GM12873 (cell line): ENCODE measurements at regions not wholly inside any gene's neighbourhood (a gene's known extent, or its start where the extent isn't known, plus 50 kb on each side); places are given as distances from the start of the nearest gene placed in this dataset.

Experiments
- CTCF ChIP-seq: IDR thresholded peaks from 2 replicates; pipeline ENCODE4 v1.5.1; 2012; ENCODE audit warnings: low read depth, mild to moderate bottlenecking, moderate library complexity, low read length, control low read depth; ENCODE audit not compliant: insufficient read depth; ENCODE audit errors: missing control alignments

DNA sequence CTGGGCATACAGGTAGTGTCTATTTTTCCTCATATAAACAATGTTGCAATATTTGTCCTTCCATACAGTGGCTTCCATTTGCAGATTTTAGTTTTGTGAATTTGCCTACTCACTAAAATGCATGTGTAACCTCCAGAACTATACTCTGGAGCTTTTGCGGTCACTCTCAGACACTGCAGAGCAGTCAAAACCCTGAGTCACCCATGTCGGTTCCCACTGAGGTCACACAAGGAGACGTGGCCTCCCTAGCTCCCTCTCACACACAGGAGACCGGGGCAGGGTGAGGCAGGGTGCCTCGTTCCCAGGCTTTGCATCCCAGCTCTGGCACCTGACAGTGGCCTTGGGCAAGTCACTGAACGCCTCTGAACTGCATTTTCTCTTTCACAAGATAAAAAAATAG lies 55.5 kb upstream of the ZNF354A start:
- no peak for TF ChIP-seq CTCF

DNA sequence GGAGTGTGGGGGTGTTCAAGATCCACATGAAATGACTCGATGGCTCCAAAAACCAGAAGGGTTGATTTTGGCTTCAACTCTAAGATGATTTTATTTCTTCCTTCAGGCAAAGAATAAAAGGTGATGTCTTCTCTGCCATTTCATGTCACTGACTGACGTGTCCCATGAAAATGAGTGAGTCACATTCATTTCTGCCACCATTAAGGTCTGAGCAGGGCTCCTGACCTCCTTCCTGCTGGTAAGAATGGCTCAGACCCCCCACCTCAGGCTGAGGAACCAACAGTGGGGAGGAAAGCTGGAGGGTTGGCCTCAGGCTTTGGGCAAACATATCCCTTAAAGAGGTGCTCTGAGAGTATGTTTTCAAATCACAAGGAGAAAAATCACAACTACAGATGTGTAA lies 53.9 kb upstream of the ZNF354A start:
- no peak for TF ChIP-seq CTCF

- TF ChIP-seq CTCF = no peak
These were observed 51.5 kb upstream of the ZNF354A start for GRCh38 chr5:178781936-178782335.

DNA sequence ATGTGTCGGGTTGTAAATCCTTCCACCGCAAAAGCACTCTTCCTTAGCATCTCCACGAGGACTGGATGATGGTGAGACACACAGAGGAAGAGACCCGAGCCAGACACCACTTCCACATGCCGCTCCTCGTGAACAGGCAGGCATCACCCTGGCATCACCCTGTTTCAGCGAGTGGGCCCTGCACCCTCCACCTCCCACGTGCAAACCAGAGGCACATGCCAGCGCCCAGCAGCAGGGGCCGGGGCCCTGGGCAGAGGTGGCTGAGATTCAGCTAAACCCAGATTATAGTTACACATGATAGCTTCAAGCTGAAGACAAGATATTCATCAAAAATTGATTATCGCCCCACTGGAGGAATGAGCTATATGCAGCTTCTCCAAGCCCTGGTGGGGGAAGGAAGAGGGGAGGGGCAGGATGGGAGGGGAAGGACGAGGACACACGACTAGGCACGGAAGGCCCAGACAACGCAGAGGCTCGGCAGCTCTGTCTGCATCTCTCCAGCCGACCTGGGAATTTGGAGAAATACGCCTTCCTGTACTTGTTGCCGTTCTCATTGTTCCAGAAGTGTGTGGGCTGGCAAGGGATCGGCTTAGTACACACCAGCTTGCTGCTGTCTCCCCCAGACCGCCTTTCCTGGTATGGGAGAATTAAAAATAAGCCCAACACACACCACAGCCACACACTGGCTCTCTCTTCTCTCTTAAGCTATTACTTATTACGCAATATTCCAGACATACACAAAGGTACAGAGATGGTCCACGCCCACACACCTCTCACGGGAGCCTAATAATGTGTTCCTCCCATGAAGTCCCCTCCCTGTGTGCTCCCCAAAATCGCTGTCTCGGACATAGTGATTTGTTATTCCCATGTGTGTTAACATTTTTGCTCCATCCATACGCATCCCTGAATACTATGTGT lies 50.4 kb upstream of the ZNF354A start:
- no peak for TF ChIP-seq CTCF
